ENCODE measurements at regions not wholly inside any gene's neighbourhood (a gene's known extent, or its start where the extent isn't known, plus 50 kb on each side); places are given as distances from the start of the nearest gene placed in this dataset.

DNA sequence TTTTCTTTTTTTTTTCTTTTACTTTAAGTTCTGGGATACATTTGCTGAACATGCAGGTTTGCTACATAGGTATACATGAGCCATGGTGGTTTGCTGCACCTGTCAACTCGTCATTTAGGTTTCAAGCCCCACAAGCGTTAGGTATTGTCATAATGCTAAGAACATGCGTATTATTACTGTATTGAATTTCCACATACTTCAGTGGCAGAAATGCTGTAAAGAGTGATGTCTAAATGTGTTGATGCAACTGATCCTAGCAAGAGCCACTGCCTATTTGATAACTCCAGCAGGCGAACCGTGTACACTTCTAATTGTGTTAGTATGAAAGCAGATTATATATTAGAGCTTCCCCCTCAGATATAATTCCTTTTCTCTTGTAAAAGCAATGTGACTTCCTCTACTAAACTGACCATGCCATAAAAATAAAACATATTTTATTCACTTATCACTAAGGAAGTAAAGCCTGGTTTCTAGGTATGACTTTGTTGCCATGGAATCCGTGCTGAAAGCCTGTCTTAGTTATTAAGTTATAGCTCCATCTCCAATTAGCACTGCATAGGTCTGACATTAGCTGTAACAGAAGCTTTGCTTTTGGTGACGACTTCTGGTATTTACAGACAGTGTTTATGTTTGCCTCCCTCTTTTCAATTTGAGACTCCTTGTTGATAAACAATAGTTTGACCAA, 280.0 kb downstream of the GALR1 start:
- H3K36me3 ChIP-seq: no peaks in the 10 kb centered on the region
- no peak overlapping the region for H3K27ac ChIP-seq
- H3K27me3 ChIP-seq: no peaks in the 10 kb centered on the region
- H3K9me3 ChIP-seq: no peaks in the 10 kb centered on the region
- no peak for TF ChIP-seq POLR2A (IDR thresholded peaks at IDR 0.05)
- TF ChIP-seq POLR2AphosphoS5 (IDR thresholded peaks at IDR 0.05): no peak
- TF ChIP-seq, protein P1, sequence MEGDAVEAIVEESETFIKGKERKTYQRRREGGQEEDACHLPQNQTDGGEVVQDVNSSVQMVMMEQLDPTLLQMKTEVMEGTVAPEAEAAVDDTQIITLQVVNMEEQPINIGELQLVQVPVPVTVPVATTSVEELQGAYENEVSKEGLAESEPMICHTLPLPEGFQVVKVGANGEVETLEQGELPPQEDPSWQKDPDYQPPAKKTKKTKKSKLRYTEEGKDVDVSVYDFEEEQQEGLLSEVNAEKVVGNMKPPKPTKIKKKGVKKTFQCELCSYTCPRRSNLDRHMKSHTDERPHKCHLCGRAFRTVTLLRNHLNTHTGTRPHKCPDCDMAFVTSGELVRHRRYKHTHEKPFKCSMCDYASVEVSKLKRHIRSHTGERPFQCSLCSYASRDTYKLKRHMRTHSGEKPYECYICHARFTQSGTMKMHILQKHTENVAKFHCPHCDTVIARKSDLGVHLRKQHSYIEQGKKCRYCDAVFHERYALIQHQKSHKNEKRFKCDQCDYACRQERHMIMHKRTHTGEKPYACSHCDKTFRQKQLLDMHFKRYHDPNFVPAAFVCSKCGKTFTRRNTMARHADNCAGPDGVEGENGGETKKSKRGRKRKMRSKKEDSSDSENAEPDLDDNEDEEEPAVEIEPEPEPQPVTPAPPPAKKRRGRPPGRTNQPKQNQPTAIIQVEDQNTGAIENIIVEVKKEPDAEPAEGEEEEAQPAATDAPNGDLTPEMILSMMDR (IDR thresholded peaks at IDR 0.05): no peak
- TF ChIP-seq EP300 (IDR thresholded peaks at IDR 0.05): no peak
- no peak overlapping the region for H3K4me3 ChIP-seq
- intact Hi-C loops (cut with DNase I): no loop called here
- no peaks in the 10 kb centered on the region for H3K4me1 ChIP-seq
- WGBS, 2 donors: 44 to 74% methylated on average over 7 of the region's 7 CpGs
- DNase-seq: no peak

DNA sequence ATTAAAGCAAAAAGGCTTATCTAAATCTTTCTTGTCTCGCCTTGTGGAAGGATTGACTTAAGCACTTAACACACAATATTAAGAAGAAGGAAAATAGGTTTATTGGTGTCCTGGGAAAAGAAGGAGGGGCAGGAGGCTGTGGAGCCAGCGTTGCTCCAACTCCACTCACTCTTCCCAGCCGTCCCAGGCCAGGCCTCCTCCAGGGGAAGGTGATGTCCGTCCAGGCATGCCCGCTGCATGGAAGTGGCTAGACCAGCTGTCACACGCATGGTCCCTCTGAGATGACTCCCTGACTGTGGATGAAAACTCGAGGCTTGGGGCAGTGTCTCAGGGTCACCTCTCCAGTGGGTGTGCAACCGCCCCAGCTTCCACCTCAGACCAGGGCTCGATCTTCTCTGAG, 281.1 kb downstream of the GALR1 start:
- no peak for DNase-seq
- no peak overlapping the region for H3K27ac ChIP-seq
- no peaks in the 10 kb centered on the region for H3K27me3 ChIP-seq
- intact Hi-C loops (cut with DNase I): no loop called here
- TF ChIP-seq POLR2AphosphoS5 (IDR thresholded peaks at IDR 0.05) (no peak), POLR2A (IDR thresholded peaks at IDR 0.05) (no peak), EP300 (IDR thresholded peaks at IDR 0.05) (no peak)
- TF ChIP-seq, protein P1 (IDR thresholded peaks at IDR 0.05): no peak
- no peak overlapping the region for H3K4me3 ChIP-seq
- no peaks in the 10 kb centered on the region for H3K36me3 ChIP-seq
- WGBS, 2 donors: 73 to 76% methylated on average over 9 of the region's 9 CpGs
- no peaks in the 10 kb centered on the region for H3K4me1 ChIP-seq
- H3K9me3 ChIP-seq: no peaks in the 10 kb centered on the region

DNA sequence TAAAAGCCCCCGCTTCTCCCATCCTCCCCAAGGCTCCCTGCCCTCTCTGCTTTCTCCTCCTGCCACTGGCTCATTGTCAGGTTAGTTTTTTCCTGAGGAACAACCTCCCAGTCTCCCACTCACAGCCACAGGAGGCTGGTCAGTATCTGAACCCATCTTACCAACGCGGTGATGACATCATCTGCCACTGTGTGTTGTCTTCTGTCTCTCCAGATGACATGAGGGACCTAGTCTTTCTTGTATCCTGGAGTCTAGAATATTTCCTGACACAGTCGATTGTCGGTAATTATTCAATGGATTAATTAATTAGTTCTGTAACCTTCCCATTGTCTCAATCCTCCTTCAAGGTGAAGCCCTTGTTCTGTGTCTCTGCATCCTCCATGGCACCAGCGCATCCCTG, 290.2 kb downstream of the GALR1 start:
- Histone ChIP-seq H3K4me3 (no peak overlapping the region), H3K9me3 (no peaks in the 10 kb centered on the region), H3K4me1 (no peaks in the 10 kb centered on the region), H3K36me3 (no peaks in the 10 kb centered on the region), H3K27me3 (no peaks in the 10 kb centered on the region), H3K27ac (no peak overlapping the region)
- no peak for DNase-seq
- intact Hi-C loops (cut with DNase I): no loop called here
- TF ChIP-seq POLR2AphosphoS5 (IDR thresholded peaks at IDR 0.05) (no peak), EP300 (IDR thresholded peaks at IDR 0.05) (no peak), POLR2A (IDR thresholded peaks at IDR 0.05) (no peak)
- TF ChIP-seq, protein P1 (IDR thresholded peaks at IDR 0.05): no peak
- WGBS, 2 donors: 92 to 93% methylated on average over 6 of the region's 6 CpGs

DNA sequence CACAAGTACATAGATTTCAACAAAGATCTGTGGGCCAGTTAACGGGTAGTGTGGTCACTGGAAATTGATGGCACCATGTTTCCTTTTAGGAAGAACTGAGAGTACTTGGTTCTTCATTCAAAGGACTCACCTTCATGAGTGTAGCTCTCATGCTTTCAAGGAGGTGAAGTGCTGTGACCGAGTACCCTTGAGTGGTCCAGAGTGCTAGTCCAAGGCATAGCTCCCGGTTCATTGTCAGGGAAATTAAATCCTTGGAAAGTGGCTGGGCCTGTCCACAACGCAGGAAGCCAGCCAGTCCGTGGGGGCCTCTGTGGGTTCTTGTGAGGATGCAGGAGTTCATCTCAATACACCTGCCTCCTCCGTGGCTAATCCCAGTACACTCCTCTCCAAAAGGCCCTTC, 295.1 kb downstream of the GALR1 start:
- DNase-seq: no peak
- TF ChIP-seq, protein P1 (IDR thresholded peaks at IDR 0.05): no peak
- TF ChIP-seq POLR2AphosphoS5 (IDR thresholded peaks at IDR 0.05): no peak
- TF ChIP-seq EP300 (IDR thresholded peaks at IDR 0.05): no peak
- no peak for TF ChIP-seq POLR2A (IDR thresholded peaks at IDR 0.05)
- no peak overlapping the region for H3K4me3 ChIP-seq
- H3K36me3 ChIP-seq: no peaks in the 10 kb centered on the region
- H3K9me3 ChIP-seq: no peaks in the 10 kb centered on the region
- 88 to 93% methylated on average over 6 of the region's 6 CpGs for WGBS, 2 donors
- H3K27me3 ChIP-seq: no peaks in the 10 kb centered on the region
- H3K27ac ChIP-seq: no peak overlapping the region
- intact Hi-C loops (cut with DNase I): no loop called here
- no peaks in the 10 kb centered on the region for H3K4me1 ChIP-seq

DNA sequence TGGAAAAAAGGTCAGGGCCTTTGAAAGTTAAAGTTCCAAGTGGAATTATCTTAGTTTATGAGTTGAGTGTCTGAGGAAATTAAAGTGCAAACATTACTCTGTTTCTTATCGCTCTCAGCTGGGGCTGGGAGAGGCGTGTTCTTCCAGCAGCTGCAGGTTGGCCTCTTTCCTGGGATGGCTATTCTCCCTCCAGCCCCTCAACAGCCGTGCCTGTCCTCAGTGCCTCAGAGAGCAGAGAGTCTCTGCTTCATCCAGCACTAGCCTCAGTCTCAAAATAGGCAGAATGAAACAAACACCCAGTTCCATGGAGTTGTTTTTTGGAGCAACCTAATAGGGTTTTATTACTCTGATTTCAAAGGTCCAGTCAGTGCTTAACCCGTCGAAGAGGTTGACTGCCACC, 298.1 kb downstream of the GALR1 start:
- Histone ChIP-seq H3K4me3 (no peak overlapping the region), H3K36me3 (no peaks in the 10 kb centered on the region), H3K27ac (no peak overlapping the region), H3K4me1 (no peaks in the 10 kb centered on the region), H3K9me3 (no peaks in the 10 kb centered on the region), H3K27me3 (no peaks in the 10 kb centered on the region)
- no peak for DNase-seq
- intact Hi-C loops (cut with DNase I): no loop called here
- TF ChIP-seq POLR2A (IDR thresholded peaks at IDR 0.05) (no peak), POLR2AphosphoS5 (IDR thresholded peaks at IDR 0.05) (no peak), EP300 (IDR thresholded peaks at IDR 0.05) (no peak)
- TF ChIP-seq, protein P1 (IDR thresholded peaks at IDR 0.05): no peak
- WGBS, 2 donors: 12 to 49% methylated on average over 5 of the region's 5 CpGs

Data from sigmoid colon (tissue), 6 donors.